SK-N-SH treated with all-trans-retinoic acid at 6 μM for 48 hours (cell line): ENCODE measurements at regions not wholly inside any gene's neighbourhood (a gene's known extent, or its start where the extent isn't known, plus 50 kb on each side); places are given as distances from the start of the nearest gene placed in this dataset.

Experiments used
- ATAC-seq: fragments of 200-7000 bp; cut with Tn5 transposase; 3 replicates; pipeline ENCODE4 v1.9.1; 2020; ENCODE audit warnings: mild to moderate bottlenecking, moderate library complexity
- ARNTL ChIP-seq: fragments of 450-650 bp; formaldehyde crosslinking; IDR thresholded peaks from 2 replicates; pipeline ENCODE4 v1.5.0; 2020; ENCODE audit warnings: low read depth, mild to moderate bottlenecking, moderate library complexity, borderline replicate concordance
- BACH2 ChIP-seq: fragments of 250-450 bp; sonication (Bioruptor Pico); IDR thresholded peaks from 2 replicates; pipeline ENCODE4 v1.9.0; 2021; ENCODE audit warnings: mild to moderate bottlenecking, borderline replicate concordance
- CSRNP3 ChIP-seq: fragments of 250-450 bp; sonication (Bioruptor Pico); IDR thresholded peaks from 2 replicates; pipeline ENCODE4 v1.5.1; 2021; ENCODE audit warnings: mild to moderate bottlenecking, moderate library complexity
- ESRRG ChIP-seq: fragments of 250-450 bp; sonication (Bioruptor Pico); IDR thresholded peaks from 2 replicates; pipeline ENCODE4 v1.6.1; 2021; ENCODE audit warnings: mild to moderate bottlenecking
- GLIS3 ChIP-seq: fragments of 250-450 bp; sonication (Bioruptor Pico); IDR thresholded peaks from 2 replicates; pipeline ENCODE4 v1.5.0; 2020; ENCODE audit warnings: mild to moderate bottlenecking, moderate library complexity
- ISL1 ChIP-seq: fragments of 250-450 bp; sonication (Bioruptor Pico); IDR thresholded peaks from 2 replicates; pipeline ENCODE4 v2.1.2; 2022; ENCODE audit warnings: mild to moderate bottlenecking, moderate library complexity
- OSR1 ChIP-seq: fragments of 250-450 bp; sonication (Bioruptor Pico); IDR thresholded peaks from 2 replicates; pipeline ENCODE4 v1.8.0; 2022; ENCODE audit warnings: moderate library complexity, mild to moderate bottlenecking, inconsistent platforms
- SNAI2 ChIP-seq: fragments of 250-450 bp; sonication (Bioruptor Pico); IDR thresholded peaks from 2 replicates; pipeline ENCODE4 v1.5.0; 2020; ENCODE audit warnings: mild to moderate bottlenecking, moderate library complexity
- TCF4 ChIP-seq: fragments of 250-450 bp; sonication (Bioruptor Pico); IDR thresholded peaks from 2 replicates; pipeline ENCODE4 v1.8.0; 2021; ENCODE audit warnings: mild to moderate bottlenecking, moderate library complexity, borderline replicate concordance
- TSHZ2 ChIP-seq: fragments of 250-450 bp; sonication (Bioruptor Pico); IDR thresholded peaks from 2 replicates; pipeline ENCODE4 v1.5.0; 2020; ENCODE audit warnings: mild to moderate bottlenecking, moderate library complexity
- ZFP3 ChIP-seq: fragments of 250-450 bp; sonication (Bioruptor Pico); IDR thresholded peaks from 2 replicates; pipeline ENCODE4 v1.5.0; 2020; ENCODE audit warnings: mild to moderate bottlenecking, moderate library complexity
- ZNF8 ChIP-seq: fragments of 450-650 bp; formaldehyde crosslinking; IDR thresholded peaks from 2 replicates; pipeline ENCODE4 v1.5.0; 2020; ENCODE audit warnings: mild to moderate bottlenecking, moderate library complexity
- TF ChIP-seq, protein P1 (sequence below): fragments of 250-450 bp; sonication (Bioruptor Pico); IDR thresholded peaks from 2 replicates; pipeline ENCODE4 v1.8.0; 2021; ENCODE audit warnings: low read depth, mild to moderate bottlenecking, moderate library complexity, borderline replicate concordance
- TF ChIP-seq, protein P2 (sequence below): fragments of 250-450 bp; sonication (Bioruptor Pico); IDR thresholded peaks from 2 replicates; pipeline ENCODE4 v1.5.1; 2020; ENCODE audit warnings: low read depth, mild to moderate bottlenecking, moderate library complexity

DNA sequence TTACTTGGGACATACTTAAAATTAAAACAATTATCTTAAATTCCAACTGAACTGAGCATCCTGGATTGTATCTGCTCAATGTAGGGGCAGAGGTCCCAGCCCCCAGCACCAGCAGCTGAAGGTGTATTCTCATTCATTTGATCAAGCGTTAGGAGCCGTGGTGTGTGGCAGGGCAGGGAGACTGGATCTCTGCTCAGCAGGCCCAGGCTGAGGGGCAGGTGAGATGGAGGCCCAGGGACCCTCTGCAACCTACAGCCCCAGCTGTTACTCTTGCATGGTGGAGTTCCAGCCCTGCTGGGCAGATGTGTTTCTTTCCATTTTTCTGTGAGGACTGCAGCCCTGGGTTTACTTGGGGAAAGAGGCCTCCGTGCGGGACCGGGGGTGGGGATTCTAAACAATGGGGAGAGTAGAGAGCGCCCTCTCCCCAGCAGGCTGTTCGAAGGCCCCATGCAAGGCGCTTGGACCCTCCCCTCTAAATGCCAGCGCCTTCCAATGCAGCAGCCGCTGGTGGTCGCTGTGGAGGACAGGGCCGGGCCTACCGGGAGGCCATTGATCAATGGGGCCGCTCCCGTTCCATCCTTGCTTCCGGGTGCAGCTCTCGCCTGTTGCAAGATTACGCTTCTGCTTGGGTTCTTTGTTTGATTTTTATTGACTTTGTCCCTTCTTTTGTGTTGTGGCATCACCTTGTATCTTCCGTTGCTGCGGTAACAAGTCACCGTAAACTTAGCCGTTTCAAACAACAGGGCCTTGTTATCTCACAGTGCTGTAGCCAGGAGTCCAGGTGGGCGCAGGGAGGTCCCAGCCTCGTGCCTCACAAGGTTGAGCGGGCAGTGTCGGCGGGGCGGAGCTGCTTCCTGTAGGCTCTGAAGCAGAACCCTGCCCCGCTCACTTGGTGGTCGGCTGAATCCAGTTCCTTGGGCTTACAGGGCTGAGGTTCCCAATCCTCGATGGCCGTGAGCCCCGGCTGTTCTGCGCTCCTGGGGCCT is 134.8 kb upstream of the PHACTR3 start:
- no peak for ATAC-seq
- TF ChIP-seq SNAI2 (CRISPR knock-in tag) (no peak), ESRRG (CRISPR knock-in tag) (no peak), ARNTL (CRISPR knock-in tag) (no peak), TCF4 (CRISPR knock-in tag) (no peak), CSRNP3 (no peak), ZFP3 (CRISPR knock-in tag) (no peak), BACH2 (CRISPR knock-in tag) (no peak), ISL1 (CRISPR knock-in tag) (no peak), TSHZ2 (no peak), OSR1 (no peak)
- TF ChIP-seq, protein P1, sequence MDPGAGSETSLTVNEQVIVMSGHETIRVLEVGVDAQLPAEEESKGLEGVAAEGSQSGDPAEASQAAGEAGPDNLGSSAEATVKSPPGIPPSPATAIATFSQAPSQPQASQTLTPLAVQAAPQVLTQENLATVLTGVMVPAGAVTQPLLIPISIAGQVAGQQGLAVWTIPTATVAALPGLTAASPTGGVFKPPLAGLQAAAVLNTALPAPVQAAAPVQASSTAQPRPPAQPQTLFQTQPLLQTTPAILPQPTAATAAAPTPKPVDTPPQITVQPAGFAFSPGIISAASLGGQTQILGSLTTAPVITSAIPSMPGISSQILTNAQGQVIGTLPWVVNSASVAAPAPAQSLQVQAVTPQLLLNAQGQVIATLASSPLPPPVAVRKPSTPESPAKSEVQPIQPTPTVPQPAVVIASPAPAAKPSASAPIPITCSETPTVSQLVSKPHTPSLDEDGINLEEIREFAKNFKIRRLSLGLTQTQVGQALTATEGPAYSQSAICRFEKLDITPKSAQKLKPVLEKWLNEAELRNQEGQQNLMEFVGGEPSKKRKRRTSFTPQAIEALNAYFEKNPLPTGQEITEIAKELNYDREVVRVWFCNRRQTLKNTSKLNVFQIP (CRISPR knock-in tag), result no peak
- TF ChIP-seq, protein P2, sequence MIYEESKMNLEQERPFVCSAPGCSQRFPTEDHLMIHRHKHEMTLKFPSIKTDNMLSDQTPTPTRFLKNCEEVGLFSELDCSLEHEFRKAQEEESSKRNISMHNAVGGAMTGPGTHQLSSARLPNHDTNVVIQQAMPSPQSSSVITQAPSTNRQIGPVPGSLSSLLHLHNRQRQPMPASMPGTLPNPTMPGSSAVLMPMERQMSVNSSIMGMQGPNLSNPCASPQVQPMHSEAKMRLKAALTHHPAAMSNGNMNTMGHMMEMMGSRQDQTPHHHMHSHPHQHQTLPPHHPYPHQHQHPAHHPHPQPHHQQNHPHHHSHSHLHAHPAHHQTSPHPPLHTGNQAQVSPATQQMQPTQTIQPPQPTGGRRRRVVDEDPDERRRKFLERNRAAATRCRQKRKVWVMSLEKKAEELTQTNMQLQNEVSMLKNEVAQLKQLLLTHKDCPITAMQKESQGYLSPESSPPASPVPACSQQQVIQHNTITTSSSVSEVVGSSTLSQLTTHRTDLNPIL, result no peak

- ATAC-seq, result no peak
These were observed 133.8 kb upstream of the PHACTR3 start for GRCh38 chr20:59470521-59470920.

DNA sequence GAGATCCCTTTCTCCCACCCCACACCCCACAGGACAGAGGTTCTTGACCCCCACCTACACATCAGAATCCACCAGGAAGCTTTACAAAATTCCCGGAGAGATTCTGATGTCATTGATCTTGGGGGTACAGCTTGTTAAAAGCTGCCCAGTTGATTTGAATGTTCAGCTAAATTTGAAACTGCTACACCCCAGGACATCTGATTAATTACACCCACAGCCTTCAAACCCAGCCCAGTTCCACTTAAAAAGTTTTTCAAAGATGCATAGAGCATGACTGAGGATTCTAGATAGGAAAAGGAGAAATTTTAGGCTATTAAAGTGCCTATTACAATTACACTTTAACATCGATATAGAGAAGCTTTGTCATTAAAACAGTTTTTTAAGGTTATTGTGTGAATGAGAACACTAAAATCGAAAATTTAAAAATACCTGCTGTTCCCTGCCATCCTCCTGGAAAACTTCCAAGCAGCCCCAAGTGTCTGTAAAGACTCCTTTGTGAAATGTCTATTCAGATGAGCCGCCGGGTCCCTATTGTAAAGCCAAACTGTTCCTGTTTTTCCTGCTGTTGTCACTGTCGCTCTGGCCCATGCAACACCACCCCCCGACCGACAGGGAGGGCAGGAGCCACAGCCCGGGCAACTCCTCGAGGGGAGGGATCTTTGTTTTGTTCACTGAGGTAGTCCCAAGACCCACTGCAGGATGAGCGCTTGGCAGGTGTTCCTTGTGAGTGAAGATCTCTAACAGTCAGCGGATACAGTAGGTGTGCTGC is 132.5 kb upstream of the PHACTR3 start:
- no peak for TF ChIP-seq TCF4 (CRISPR knock-in tag)
- no peak for TF ChIP-seq TSHZ2
- no peak for TF ChIP-seq CSRNP3
- TF ChIP-seq ARNTL (CRISPR knock-in tag), result no peak
- no peak for TF ChIP-seq ZNF8 (CRISPR knock-in tag)
- TF ChIP-seq GLIS3 (CRISPR knock-in tag), result no peak
- no peak for TF ChIP-seq SNAI2 (CRISPR knock-in tag)
- no peak for TF ChIP-seq ZFP3 (CRISPR knock-in tag)
- ATAC-seq, result no peak

More at GRCh38 chr20:59470521-59470920, 133.8 kb upstream of the PHACTR3 start:
- TF ChIP-seq GLIS3 (CRISPR knock-in tag), result no peak
- TF ChIP-seq, all 23 proteins: peak for 0
